Activated T-helper 1 cell treated with anti-CD3 and anti-CD28 coated beads, Interleukin-12 subunit alpha, Interleukin-12 subunit beta, Interleukin-2, Interleukin-4 antibody, amounts not matched to agents 30 ng/mL and 10 ng/mL and 1 ng/mL, durations not matched to agents 14 hours and 24 hours and 36 hours (primary cell): ENCODE measurements at regions not wholly inside any gene's neighbourhood (a gene's known extent, or its start where the extent isn't known, plus 50 kb on each side); places are given as distances from the start of the nearest gene placed in this dataset.
"Not testable (repeated sequence)": the region's sequence is repeated elsewhere in the genome, so short reads cannot be mapped to it uniquely, and the experiment has no call there.

Source experiments
- DNase-seq: peaks from one replicate; pipeline ENCODE4 v3.0.0; 2021; ENCODE audit warnings: low spot score
- H3K27ac Mint-ChIP-seq: one replicate; pipeline ENCODE4 v1.8.0; 2021; ENCODE audit warnings: mild to moderate bottlenecking, mixed read lengths
- H3K27me3 Mint-ChIP-seq: one replicate; pipeline ENCODE4 v1.8.0; 2022; ENCODE audit warnings: mild to moderate bottlenecking, moderate library complexity, mixed read lengths; ENCODE audit not compliant: insufficient read depth
- H3K36me3 Mint-ChIP-seq: one replicate; pipeline ENCODE4 v1.8.0; 2021; ENCODE audit warnings: low read depth, mixed read lengths
- H3K4me1 Mint-ChIP-seq: one replicate; pipeline ENCODE4 v1.8.0; 2021; ENCODE audit warnings: low read depth, mixed read lengths
- H3K4me3 Mint-ChIP-seq: one replicate; pipeline ENCODE4 v1.8.0; 2021; ENCODE audit warnings: mild to moderate bottlenecking, moderate library complexity, mixed read lengths
- H3K9me3 Mint-ChIP-seq: one replicate; pipeline ENCODE4 v1.8.0; 2021; ENCODE audit warnings: mixed read lengths
- intact Hi-C: fragments of 100-400 bp; cut with micrococcal nuclease; formaldehyde crosslinking; loops from one replicate; pipeline ENCODE4 v1.15.1; 2024

GRCh38 chr21:9006111-9006510 is 1515.3 kb upstream of the TPTE start:
- H3K36me3 Mint-ChIP-seq, H3K4me3 Mint-ChIP-seq, DNase-seq, intact Hi-C loops, H3K27ac Mint-ChIP-seq, H3K27me3 Mint-ChIP-seq, H3K4me1 Mint-ChIP-seq: not testable (repeated sequence)
- H3K9me3 Mint-ChIP-seq: peaks cover 53% of the 10 kb centered on the region

GRCh38 chr21:9006553-9007323 is 1514.6 kb upstream of the TPTE start:
- intact Hi-C loops, H3K4me3 Mint-ChIP-seq, H3K36me3 Mint-ChIP-seq, H3K27me3 Mint-ChIP-seq, H3K4me1 Mint-ChIP-seq, H3K27ac Mint-ChIP-seq, DNase-seq: not testable (repeated sequence)
- peaks cover 56% of the 10 kb centered on the region for H3K9me3 Mint-ChIP-seq

- no peak for DNase-seq
- Mint-ChIP-seq H3K4me1 (no peaks in the 10 kb centered on the region), H3K36me3 (no peaks in the 10 kb centered on the region), H3K27me3 (no peaks in the 10 kb centered on the region), H3K4me3 (no peak overlapping the region), H3K27ac (no peak overlapping the region), H3K9me3 (peaks cover 61% of the 10 kb centered on the region)
- intact Hi-C loops: no loop called here
Measured at GRCh38 chr21:9008636-9009035, 1512.7 kb upstream of the TPTE start.

- H3K9me3 Mint-ChIP-seq: peaks cover 56% of the 10 kb centered on the region
- H3K27me3 Mint-ChIP-seq, H3K27ac Mint-ChIP-seq, H3K36me3 Mint-ChIP-seq, intact Hi-C loops, H3K4me1 Mint-ChIP-seq, DNase-seq, H3K4me3 Mint-ChIP-seq: not testable (repeated sequence)
Measured at GRCh38 chr21:9009267-9010016, 1511.9 kb upstream of the TPTE start.

GRCh38 chr21:9010121-9010795 is 1511.1 kb upstream of the TPTE start:
- H3K27ac Mint-ChIP-seq, H3K4me1 Mint-ChIP-seq, H3K4me3 Mint-ChIP-seq, DNase-seq, intact Hi-C loops, H3K27me3 Mint-ChIP-seq, H3K36me3 Mint-ChIP-seq: not testable (repeated sequence)
- H3K9me3 Mint-ChIP-seq: peaks cover 56% of the 10 kb centered on the region

- DNase-seq, intact Hi-C loops, H3K4me3 Mint-ChIP-seq, H3K4me1 Mint-ChIP-seq, H3K27ac Mint-ChIP-seq, H3K36me3 Mint-ChIP-seq, H3K27me3 Mint-ChIP-seq: not testable (repeated sequence)
- peaks cover 56% of the 10 kb centered on the region for H3K9me3 Mint-ChIP-seq
Measured at GRCh38 chr21:9010936-9011890, 1510.2 kb upstream of the TPTE start.

- H3K36me3 Mint-ChIP-seq, intact Hi-C loops, H3K27ac Mint-ChIP-seq, H3K27me3 Mint-ChIP-seq, DNase-seq, H3K4me3 Mint-ChIP-seq, H3K4me1 Mint-ChIP-seq: not testable (repeated sequence)
- H3K9me3 Mint-ChIP-seq: peaks cover 52% of the 10 kb centered on the region
Measured at GRCh38 chr21:9011916-9012315, 1509.5 kb upstream of the TPTE start.

GRCh38 chr21:9013502-9014242 is 1507.7 kb upstream of the TPTE start:
- intact Hi-C loops, H3K27me3 Mint-ChIP-seq, H3K36me3 Mint-ChIP-seq, H3K27ac Mint-ChIP-seq, H3K4me1 Mint-ChIP-seq, DNase-seq, H3K4me3 Mint-ChIP-seq: not testable (repeated sequence)
- peaks cover 39% of the 10 kb centered on the region for H3K9me3 Mint-ChIP-seq

GRCh38 chr21:9014243-9014734 is 1507.1 kb upstream of the TPTE start:
- H3K4me3 Mint-ChIP-seq, DNase-seq, H3K36me3 Mint-ChIP-seq, intact Hi-C loops, H3K27ac Mint-ChIP-seq, H3K27me3 Mint-ChIP-seq, H3K4me1 Mint-ChIP-seq: not testable (repeated sequence)
- H3K9me3 Mint-ChIP-seq: peaks cover 39% of the 10 kb centered on the region

GRCh38 chr21:9015483-9016197 is 1505.7 kb upstream of the TPTE start:
- H3K36me3 Mint-ChIP-seq, H3K27ac Mint-ChIP-seq, H3K4me1 Mint-ChIP-seq, intact Hi-C loops, DNase-seq, H3K27me3 Mint-ChIP-seq, H3K4me3 Mint-ChIP-seq: not testable (repeated sequence)
- peaks cover 36% of the 10 kb centered on the region for H3K9me3 Mint-ChIP-seq

GRCh38 chr21:9017206-9017605 is 1504.2 kb upstream of the TPTE start:
- H3K36me3 Mint-ChIP-seq, intact Hi-C loops, DNase-seq, H3K4me1 Mint-ChIP-seq, H3K27ac Mint-ChIP-seq, H3K27me3 Mint-ChIP-seq, H3K4me3 Mint-ChIP-seq: not testable (repeated sequence)
- H3K9me3 Mint-ChIP-seq: peaks cover 25% of the 10 kb centered on the region
